ENCODE measurements at regions not wholly inside any gene's neighbourhood (a gene's known extent, or its start where the extent isn't known, plus 50 kb on each side); places are given as distances from the start of the nearest gene placed in this dataset.
"Not testable (repeated sequence)": the region's sequence is repeated elsewhere in the genome, so short reads cannot be mapped to it uniquely, and the experiment has no call there.

GRCh38 chr19:20313894-20314293, 146.9 kb downstream of the ZNF486 start:
- no peak for DNase-seq (ENCODE audit: low read depth)
- H3K4me3 ChIP-seq (ENCODE audit: low read depth, low read length) = no peak overlapping the region
- in situ Hi-C loops (cut with HindIII; ENCODE audit: low sequenced_read_pairs) = no loop called here
- TF ChIP-seq CTCF (IDR thresholded peaks at IDR 0.05; ENCODE audit: low read depth, low read length, missing control alignments) = no peak

- in situ Hi-C loops (cut with HindIII; ENCODE audit: low sequenced_read_pairs) = no loop called here
- TF ChIP-seq CTCF (IDR thresholded peaks at IDR 0.05; ENCODE audit: low read depth, low read length, missing control alignments) = no peak
Measured at GRCh38 chr19:20307127-20307526, 140.1 kb downstream of the ZNF486 start.

GRCh38 chr19:20296314-20296713, 129.3 kb downstream of the ZNF486 start:
- in situ Hi-C loops (cut with HindIII; ENCODE audit: low sequenced_read_pairs); DNase-seq (ENCODE audit: low read depth): not testable (repeated sequence)

More at GRCh38 chr19:20307127-20307526, 140.1 kb downstream of the ZNF486 start:
- DNase-seq (ENCODE audit: low read depth) = no peak
- no peak overlapping the region for H3K4me3 ChIP-seq (ENCODE audit: low read depth, low read length)

GRCh38 chr19:20294181-20294580, 127.2 kb downstream of the ZNF486 start:
- in situ Hi-C loops (cut with HindIII; ENCODE audit: low sequenced_read_pairs) = no loop called here
- DNase-seq (ENCODE audit: low read depth) = no peak

More at GRCh38 chr19:20296314-20296713, 129.3 kb downstream of the ZNF486 start:
- H3K4me3 ChIP-seq (ENCODE audit: low read depth, low read length) = not testable (repeated sequence)

GRCh38 chr19:20292520-20292919, 125.5 kb downstream of the ZNF486 start:
- in situ Hi-C loops (cut with HindIII; ENCODE audit: low sequenced_read_pairs) = not testable (repeated sequence)

More at GRCh38 chr19:20294181-20294580, 127.2 kb downstream of the ZNF486 start:
- no peak overlapping the region for H3K4me3 ChIP-seq (ENCODE audit: low read depth, low read length)
- no peak for TF ChIP-seq CTCF (IDR thresholded peaks at IDR 0.05; ENCODE audit: low read depth, low read length, missing control alignments)

GRCh38 chr19:20289186-20289585, 122.2 kb downstream of the ZNF486 start:
- in situ Hi-C loops (cut with HindIII; ENCODE audit: low sequenced_read_pairs) = no loop called here
- TF ChIP-seq CTCF (IDR thresholded peaks at IDR 0.05; ENCODE audit: low read depth, low read length, missing control alignments) = no peak
- no peak for DNase-seq (ENCODE audit: low read depth)
- H3K4me3 ChIP-seq (ENCODE audit: low read depth, low read length) = no peak overlapping the region

More at GRCh38 chr19:20292520-20292919, 125.5 kb downstream of the ZNF486 start:
- not testable (repeated sequence) for DNase-seq (ENCODE audit: low read depth); H3K4me3 ChIP-seq (ENCODE audit: low read depth, low read length)

GRCh38 chr19:20287070-20287469, 120.1 kb downstream of the ZNF486 start:
- H3K4me3 ChIP-seq (ENCODE audit: low read depth, low read length) = no peak overlapping the region
- TF ChIP-seq CTCF (IDR thresholded peaks at IDR 0.05; ENCODE audit: low read depth, low read length, missing control alignments) = no peak
- DNase-seq (ENCODE audit: low read depth) = no peak
- in situ Hi-C loops (cut with HindIII; ENCODE audit: low sequenced_read_pairs) = no loop called here

- DNase-seq (ENCODE audit: low read depth); H3K4me3 ChIP-seq (ENCODE audit: low read depth, low read length); in situ Hi-C loops (cut with HindIII; ENCODE audit: low sequenced_read_pairs): not testable (repeated sequence)
Measured at GRCh38 chr19:20285876-20286275, 118.9 kb downstream of the ZNF486 start.

All from astrocyte of the cerebellum (primary cell).